OCI-LY1 (cell line): ENCODE measurements at regions not wholly inside any gene's neighbourhood (a gene's known extent, or its start where the extent isn't known, plus 50 kb on each side); places are given as distances from the start of the nearest gene placed in this dataset.

Experiments used
- CTCF ChIP-seq: fragments of 200-600 bp; sonication (generic), shearing (Covaris generic); IDR thresholded peaks from 2 replicates; pipeline ENCODE4 v1.5.1; 2017; ENCODE audit warnings: mild to moderate bottlenecking, antibody characterized with exemption, low read length, moderate library complexity, mixed read lengths
- EZH2 ChIP-seq: fragments of 200-600 bp; sonication (generic), shearing (Covaris generic); IDR thresholded peaks from 2 replicates; pipeline ENCODE4 v1.8.0; 2017; ENCODE audit warnings: borderline replicate concordance, mixed run types, mild to moderate bottlenecking, antibody characterized with exemption, low read length, moderate library complexity, mixed read lengths

- TF ChIP-seq CTCF (no peak), EZH2 (no peak)
Measured at GRCh38 chr1:114298008-114298407, 144.3 kb upstream of the SYT6 start.
